ENCODE measurements at regions not wholly inside any gene's neighbourhood (a gene's known extent, or its start where the extent isn't known, plus 50 kb on each side); places are given as distances from the start of the nearest gene placed in this dataset.
"Not testable (repeated sequence)": the region's sequence is repeated elsewhere in the genome, so short reads cannot be mapped to it uniquely, and the experiment has no call there.

DNA sequence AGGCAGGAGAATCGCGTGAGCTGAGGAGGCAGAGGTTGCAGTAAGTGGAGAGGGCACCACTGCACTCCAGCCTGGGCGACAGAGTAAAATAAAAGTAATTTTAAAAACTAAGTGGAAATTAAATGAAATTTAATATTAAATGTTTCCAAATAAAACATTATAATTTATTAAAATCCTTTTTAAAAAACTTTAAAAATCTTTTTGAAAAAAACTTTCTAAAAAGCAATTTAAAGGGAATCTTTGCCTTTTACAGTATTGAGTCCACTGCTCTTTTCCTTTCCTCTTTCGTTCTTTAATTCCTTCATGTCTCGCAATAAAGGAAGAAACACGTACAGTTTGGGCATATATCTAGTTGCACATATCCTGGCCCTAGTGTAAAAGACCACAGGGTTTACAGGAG lies 77.8 kb upstream of the DMRT1 start:
- Mint-ChIP-seq H3K9me3 (no peaks in the 10 kb centered on the region), H3K27me3 (peaks cover 6% of the 10 kb centered on the region), H3K4me3 (no peak overlapping the region)

GRCh38 chr9:764105-764524 lies 77.4 kb upstream of the DMRT1 start:
- Mint-ChIP-seq H3K4me3 (peak overlapping the region; percentile 15), H3K36me3 (no peaks in the 10 kb centered on the region), H3K27me3 (peaks cover 9% of the 10 kb centered on the region), H3K9me3 (peaks cover 1% of the 10 kb centered on the region), H3K27ac (no peak overlapping the region), H3K4me1 (peaks cover 6% of the 10 kb centered on the region)

More for the DNA sequence above, 77.8 kb upstream of the DMRT1 start:
- no peaks in the 10 kb centered on the region for H3K36me3 Mint-ChIP-seq
- H3K4me1 Mint-ChIP-seq: peaks cover 6% of the 10 kb centered on the region
- no peak overlapping the region for H3K27ac Mint-ChIP-seq

DNA sequence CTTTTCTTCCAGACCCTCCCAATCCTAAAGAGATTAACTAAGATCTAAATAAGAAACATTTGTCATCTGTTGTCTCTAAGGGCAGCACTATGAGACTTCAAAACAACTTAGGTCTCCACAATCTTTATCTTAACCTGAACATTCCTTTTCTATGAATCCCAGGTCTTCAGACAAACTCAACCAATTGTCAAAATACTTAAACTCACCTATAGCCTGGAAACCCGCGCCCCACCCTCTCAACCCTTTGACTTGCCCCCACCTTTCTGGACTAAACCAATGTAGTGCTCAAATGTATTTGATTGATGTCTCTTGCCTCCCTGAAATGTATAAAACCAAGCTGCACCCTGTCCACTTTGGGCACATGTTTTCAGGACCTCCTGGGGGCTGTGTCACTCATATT lies 76.5 kb upstream of the DMRT1 start:
- Mint-ChIP-seq H3K36me3 (peaks cover 2% of the 10 kb centered on the region), H3K27ac (no peak overlapping the region), H3K4me3 (no peak overlapping the region), H3K27me3 (peaks cover 11% of the 10 kb centered on the region), H3K4me1 (peaks cover 6% of the 10 kb centered on the region), H3K9me3 (peaks cover 6% of the 10 kb centered on the region)

GRCh38 chr9:767061-767561 lies 74.4 kb upstream of the DMRT1 start:
- not testable (repeated sequence) for H3K9me3 Mint-ChIP-seq, H3K4me3 Mint-ChIP-seq, H3K36me3 Mint-ChIP-seq, H3K27ac Mint-ChIP-seq, H3K4me1 Mint-ChIP-seq
- peaks cover 12% of the 10 kb centered on the region for H3K27me3 Mint-ChIP-seq

- Mint-ChIP-seq H3K9me3 (peaks cover 13% of the 10 kb centered on the region), H3K4me1 (no peaks in the 10 kb centered on the region), H3K27me3 (peaks cover 10% of the 10 kb centered on the region)
These were observed 65.4 kb upstream of the DMRT1 start for GRCh38 chr9:776086-776485.

GRCh38 chr9:777978-778377 lies 63.5 kb upstream of the DMRT1 start:
- H3K4me1 Mint-ChIP-seq: no peaks in the 10 kb centered on the region
- peaks cover 5% of the 10 kb centered on the region for H3K36me3 Mint-ChIP-seq
- H3K27me3 Mint-ChIP-seq: peaks cover 11% of the 10 kb centered on the region
- no peak overlapping the region for H3K27ac Mint-ChIP-seq
- peaks cover 13% of the 10 kb centered on the region for H3K9me3 Mint-ChIP-seq
- no peak overlapping the region for H3K4me3 Mint-ChIP-seq

More at GRCh38 chr9:776086-776485, 65.4 kb upstream of the DMRT1 start:
- peaks cover 5% of the 10 kb centered on the region for H3K36me3 Mint-ChIP-seq
- H3K27ac Mint-ChIP-seq: no peak overlapping the region
- no peak overlapping the region for H3K4me3 Mint-ChIP-seq

DNA sequence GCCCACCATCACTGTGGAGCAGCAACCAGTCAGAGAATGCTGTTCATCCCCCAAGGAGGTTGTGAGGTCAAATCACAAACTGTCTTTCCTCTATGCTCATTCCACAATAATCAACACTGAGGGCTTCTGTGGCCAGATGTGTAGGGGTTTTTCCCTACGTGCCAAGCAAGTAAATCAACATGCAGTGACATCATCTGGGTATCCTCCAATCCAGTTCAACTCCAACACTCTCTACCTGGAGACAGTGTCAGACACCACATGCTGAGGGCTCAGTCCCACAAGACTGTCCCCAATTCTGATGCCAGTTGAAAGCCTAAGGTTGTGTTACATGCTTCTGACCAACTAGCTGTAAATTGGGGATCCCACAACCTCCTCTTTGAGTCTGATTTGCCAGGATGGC lies 57.3 kb upstream of the DMRT1 start:
- no peaks in the 10 kb centered on the region for H3K4me1 Mint-ChIP-seq
- no peak overlapping the region for H3K4me3 Mint-ChIP-seq
- H3K27ac Mint-ChIP-seq: no peak overlapping the region
- peaks cover 3% of the 10 kb centered on the region for H3K9me3 Mint-ChIP-seq
- H3K36me3 Mint-ChIP-seq: no peaks in the 10 kb centered on the region
- H3K27me3 Mint-ChIP-seq: peaks cover 3% of the 10 kb centered on the region

GRCh38 chr9:784916-785315 lies 56.6 kb upstream of the DMRT1 start:
- no peak overlapping the region for H3K4me3 Mint-ChIP-seq
- no peaks in the 10 kb centered on the region for H3K36me3 Mint-ChIP-seq
- H3K9me3 Mint-ChIP-seq: no peaks in the 10 kb centered on the region
- H3K4me1 Mint-ChIP-seq: no peaks in the 10 kb centered on the region
- no peak overlapping the region for H3K27ac Mint-ChIP-seq
- peaks cover 2% of the 10 kb centered on the region for H3K27me3 Mint-ChIP-seq

GRCh38 chr9:785997-786396 lies 55.5 kb upstream of the DMRT1 start:
- peaks cover 2% of the 10 kb centered on the region for H3K27me3 Mint-ChIP-seq
- H3K9me3 Mint-ChIP-seq: no peaks in the 10 kb centered on the region
- H3K36me3 Mint-ChIP-seq: no peaks in the 10 kb centered on the region
- H3K4me3 Mint-ChIP-seq: no peak overlapping the region
- peak overlapping the region; percentile 10 for H3K27ac Mint-ChIP-seq
- H3K4me1 Mint-ChIP-seq: no peaks in the 10 kb centered on the region

GRCh38 chr9:786405-786804 lies 55.1 kb upstream of the DMRT1 start:
- Mint-ChIP-seq H3K9me3 (no peaks in the 10 kb centered on the region), H3K36me3 (no peaks in the 10 kb centered on the region), H3K27ac (no peak overlapping the region), H3K4me1 (no peaks in the 10 kb centered on the region), H3K27me3 (no peaks in the 10 kb centered on the region), H3K4me3 (no peak overlapping the region)

- no peaks in the 10 kb centered on the region for H3K36me3 Mint-ChIP-seq
- no peaks in the 10 kb centered on the region for H3K27me3 Mint-ChIP-seq
- no peak overlapping the region for H3K4me3 Mint-ChIP-seq
- no peaks in the 10 kb centered on the region for H3K9me3 Mint-ChIP-seq
- H3K4me1 Mint-ChIP-seq: no peaks in the 10 kb centered on the region
- no peak overlapping the region for H3K27ac Mint-ChIP-seq
These were observed 52.7 kb upstream of the DMRT1 start for GRCh38 chr9:788777-789176.
